ENCODE measurements at regions not wholly inside any gene's neighbourhood (a gene's known extent, or its start where the extent isn't known, plus 50 kb on each side); places are given as distances from the start of the nearest gene placed in this dataset.
A peak's percentile ranks its signal among the peaks of the same experiment; 100 is the strongest.
"Not testable (repeated sequence)": the region's sequence is repeated elsewhere in the genome, so short reads cannot be mapped to it uniquely, and the experiment has no call there.

DNA sequence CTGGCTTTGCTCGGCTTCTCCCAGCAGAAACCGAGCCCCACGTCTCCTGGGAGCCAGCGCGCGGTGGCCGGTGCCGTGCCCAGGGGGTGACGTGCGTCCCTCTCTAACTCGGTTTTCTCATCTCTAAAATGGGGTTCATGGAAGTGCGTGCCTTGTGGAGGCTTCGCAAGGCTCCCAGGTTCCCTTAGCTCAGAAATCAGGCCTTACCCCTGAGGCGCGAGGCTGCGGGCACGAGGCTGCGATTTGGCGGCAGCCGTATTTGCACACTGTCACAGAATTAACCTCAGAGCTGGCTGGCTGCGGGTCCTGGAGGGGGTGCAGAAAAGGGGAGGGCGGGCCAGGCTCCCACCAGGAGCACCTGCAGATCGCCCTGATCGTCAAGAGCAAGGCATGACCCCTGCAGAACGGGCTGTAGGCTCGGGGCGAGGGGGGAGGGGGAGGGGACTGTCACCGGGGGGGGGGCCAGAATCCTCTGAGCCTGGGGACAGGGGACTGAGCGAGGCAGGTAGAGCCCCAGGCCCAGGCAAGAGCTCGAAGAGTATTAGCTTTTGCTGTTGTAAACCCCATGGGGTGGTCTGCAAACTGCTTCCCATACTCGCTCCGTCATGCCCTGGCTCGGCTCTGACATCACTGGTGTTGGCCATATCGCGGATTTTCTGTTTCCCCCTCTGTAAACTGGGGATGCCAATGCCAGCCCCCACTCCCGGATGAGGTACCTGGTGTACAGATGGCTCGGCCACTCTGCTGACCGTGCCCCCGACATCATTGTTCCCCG lies 62.2 kb downstream of the CCNE1 start:
- H3K4ac ChIP-seq (ENCODE audit: low read depth, low read length): no peak overlapping the region
- no CpG with 5 or more reads among the region's 40 CpGs for WGBS (ENCODE audit: extremely low coverage, insufficient coverage, insufficient read length)

DNA sequence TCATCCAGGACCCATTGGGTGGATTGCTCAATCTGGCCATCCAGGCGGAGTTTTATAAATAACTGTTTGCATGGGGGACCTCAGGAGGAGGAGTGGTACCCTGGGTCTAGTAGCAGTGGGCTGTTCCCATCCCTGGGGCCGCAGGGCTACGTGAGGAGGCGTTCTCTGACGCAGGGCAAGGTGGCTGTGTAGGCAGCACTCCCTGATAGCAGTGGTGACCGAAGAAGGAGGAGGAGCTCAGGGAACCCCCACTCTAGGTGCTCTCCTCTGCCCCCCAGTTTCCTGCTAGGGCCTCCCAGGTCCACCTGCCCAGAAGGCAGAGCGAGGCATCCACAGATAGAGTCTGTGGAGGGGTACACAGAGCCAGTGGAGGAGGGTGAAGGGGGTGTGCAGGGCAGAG lies 64.1 kb downstream of the CCNE1 start:
- Histone ChIP-seq H2AK5ac (ENCODE audit: low read length) (no peak overlapping the region), H3K4me3 (ENCODE audit: low read depth, low read length) (no peak overlapping the region), H3K18ac (ENCODE audit: low read length) (no peak overlapping the region), H2BK12ac (ENCODE audit: low read length) (no peak overlapping the region), H3K9me3 (ENCODE audit: insufficient read depth, low read depth, low read length) (peaks cover 4% of the 10 kb centered on the region), H3K79me1 (ENCODE audit: low read length) (peaks cover 9% of the 10 kb centered on the region), H3K27ac (ENCODE audit: low read depth, low read length) (no peak overlapping the region), H3K79me2 (ENCODE audit: control insufficient read depth, insufficient read depth, low read length, poor library complexity) (peaks cover 3% of the 10 kb centered on the region), H4K12ac (ENCODE audit: low read depth, low read length) (no peak overlapping the region), H3K36me3 (ENCODE audit: control insufficient read depth in 1 of 2, insufficient read depth in 2 of 2, low read length in 2 of 2) (no peaks in the 10 kb centered on the region), H2AFZ (ENCODE audit: insufficient read depth, low read length, poor library complexity) (no peak overlapping the region), H2BK120ac (ENCODE audit: insufficient read depth, low read length, poor library complexity) (no peak overlapping the region), H3K4ac (ENCODE audit: low read depth, low read length) (no peak overlapping the region), H3K4me2 (ENCODE audit: low read length) (no peak overlapping the region), H2BK5ac (ENCODE audit: low read depth, low read length, poor library complexity) (no peak overlapping the region), H4K8ac (ENCODE audit: low read depth, low read length) (no peak overlapping the region), H3K4me1 (ENCODE audit: control insufficient read depth in 1 of 2, insufficient read depth in 2 of 2, low read length in 2 of 2) (peaks cover 16 to 17% of the 10 kb centered on the region in 2 experiments), H3K9ac (ENCODE audit: low read length) (no peak overlapping the region), H3K14ac (ENCODE audit: low read length) (no peak overlapping the region), H3K27me3 (ENCODE audit: insufficient read depth, low read length) (peaks cover 2% of the 10 kb centered on the region), H4K91ac (ENCODE audit: low read depth, low read length) (no peak overlapping the region), H3K23ac (ENCODE audit: low read length) (no peak overlapping the region)
- no peak for DNase-seq
- WGBS (ENCODE audit: extremely low coverage, insufficient coverage, insufficient read length): no CpG with 5 or more reads among the region's 7 CpGs

More for the DNA sequence above, 62.2 kb downstream of the CCNE1 start:
- H3K4me2 ChIP-seq (ENCODE audit: low read length): peak overlapping the region; percentile 87
- no peak overlapping the region for H3K23ac ChIP-seq (ENCODE audit: low read length)
- peaks cover 9% of the 10 kb centered on the region for H3K79me1 ChIP-seq (ENCODE audit: low read length)
- H2AK5ac ChIP-seq (ENCODE audit: low read length): no peak overlapping the region
- no peak overlapping the region for H4K12ac ChIP-seq (ENCODE audit: low read depth, low read length)
- H3K27me3 ChIP-seq (ENCODE audit: insufficient read depth, low read length): peaks cover 2% of the 10 kb centered on the region
- H2BK120ac ChIP-seq (ENCODE audit: insufficient read depth, low read length, poor library complexity): no peak overlapping the region
- H3K36me3 ChIP-seq (ENCODE audit: control insufficient read depth in 1 of 2, insufficient read depth in 2 of 2, low read length in 2 of 2): no peaks in the 10 kb centered on the region
- H3K27ac ChIP-seq (ENCODE audit: low read depth, low read length): no peak overlapping the region
- peak overlapping the region; percentile 56 for H2BK12ac ChIP-seq (ENCODE audit: low read length)
- H3K9ac ChIP-seq (ENCODE audit: low read length): no peak overlapping the region
- peak overlapping the region; percentile 17 for H3K14ac ChIP-seq (ENCODE audit: low read length)
- no peak overlapping the region for H3K18ac ChIP-seq (ENCODE audit: low read length)
- no peak overlapping the region for H2AFZ ChIP-seq (ENCODE audit: insufficient read depth, low read length, poor library complexity)
- H4K91ac ChIP-seq (ENCODE audit: low read depth, low read length): no peak overlapping the region
- no peak for DNase-seq
- H3K4me3 ChIP-seq (ENCODE audit: low read depth, low read length): no peak overlapping the region
- H3K9me3 ChIP-seq (ENCODE audit: insufficient read depth, low read depth, low read length): peaks cover 4% of the 10 kb centered on the region
- H4K8ac ChIP-seq (ENCODE audit: low read depth, low read length): peak overlapping the region; percentile 32
- peaks cover 16 to 21% of the 10 kb centered on the region in 2 experiments for H3K4me1 ChIP-seq (ENCODE audit: control insufficient read depth in 1 of 2, insufficient read depth in 2 of 2, low read length in 2 of 2)
- H3K79me2 ChIP-seq (ENCODE audit: control insufficient read depth, insufficient read depth, low read length, poor library complexity): peaks cover 3% of the 10 kb centered on the region
- H2BK5ac ChIP-seq (ENCODE audit: low read depth, low read length, poor library complexity): no peak overlapping the region

DNA sequence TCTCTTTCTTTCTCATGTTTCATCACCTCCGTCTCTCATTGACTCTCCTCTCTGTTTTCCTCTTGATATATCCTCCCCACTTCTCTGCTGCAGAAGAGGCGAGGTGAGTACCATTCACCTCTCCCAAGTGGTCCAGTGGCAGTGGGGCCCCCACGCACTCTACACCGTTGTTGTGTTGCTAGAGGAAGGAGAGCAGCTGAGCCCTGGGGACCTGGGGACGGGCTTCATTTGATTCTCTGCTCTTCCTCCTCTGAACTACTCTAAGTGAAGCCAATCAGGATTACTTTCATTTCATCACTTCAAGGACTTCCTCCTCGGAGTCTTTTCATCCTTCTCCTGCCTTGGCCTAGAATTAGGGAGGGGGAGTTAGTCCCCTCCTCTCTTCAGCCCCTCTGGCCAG lies 64.6 kb downstream of the CCNE1 start:
- Histone ChIP-seq H3K4me3 (ENCODE audit: low read depth, low read length) (no peak overlapping the region), H2BK12ac (ENCODE audit: low read length) (no peak overlapping the region), H3K23ac (ENCODE audit: low read length) (no peak overlapping the region), H2BK120ac (ENCODE audit: insufficient read depth, low read length, poor library complexity) (no peak overlapping the region), H3K27ac (ENCODE audit: low read depth, low read length) (no peak overlapping the region), H3K9ac (ENCODE audit: low read length) (no peak overlapping the region), H3K4ac (ENCODE audit: low read depth, low read length) (no peak overlapping the region), H2BK5ac (ENCODE audit: low read depth, low read length, poor library complexity) (no peak overlapping the region), H4K12ac (ENCODE audit: low read depth, low read length) (no peak overlapping the region), H3K4me2 (ENCODE audit: low read length) (no peak overlapping the region), H3K18ac (ENCODE audit: low read length) (no peak overlapping the region), H2AK5ac (ENCODE audit: low read length) (no peak overlapping the region), H3K4me1 (ENCODE audit: control insufficient read depth in 1 of 2, insufficient read depth in 2 of 2, low read length in 2 of 2) (peaks cover 15 to 17% of the 10 kb centered on the region in 2 experiments), H4K8ac (ENCODE audit: low read depth, low read length) (no peak overlapping the region), H3K14ac (ENCODE audit: low read length) (no peak overlapping the region), H3K27me3 (ENCODE audit: insufficient read depth, low read length) (peaks cover 2% of the 10 kb centered on the region), H4K91ac (ENCODE audit: low read depth, low read length) (no peak overlapping the region), H2AFZ (ENCODE audit: insufficient read depth, low read length, poor library complexity) (no peak overlapping the region), H3K79me2 (ENCODE audit: control insufficient read depth, insufficient read depth, low read length, poor library complexity) (peaks cover 2% of the 10 kb centered on the region), H3K9me3 (ENCODE audit: insufficient read depth, low read depth, low read length) (peaks cover 4% of the 10 kb centered on the region), H3K36me3 (ENCODE audit: control insufficient read depth in 1 of 2, insufficient read depth in 2 of 2, low read length in 2 of 2) (no peaks in the 10 kb centered on the region), H3K79me1 (ENCODE audit: low read length) (peaks cover 9% of the 10 kb centered on the region)
- no peak for DNase-seq
- WGBS (ENCODE audit: extremely low coverage, insufficient coverage, insufficient read length): no CpG with 5 or more reads among the region's 6 CpGs

DNA sequence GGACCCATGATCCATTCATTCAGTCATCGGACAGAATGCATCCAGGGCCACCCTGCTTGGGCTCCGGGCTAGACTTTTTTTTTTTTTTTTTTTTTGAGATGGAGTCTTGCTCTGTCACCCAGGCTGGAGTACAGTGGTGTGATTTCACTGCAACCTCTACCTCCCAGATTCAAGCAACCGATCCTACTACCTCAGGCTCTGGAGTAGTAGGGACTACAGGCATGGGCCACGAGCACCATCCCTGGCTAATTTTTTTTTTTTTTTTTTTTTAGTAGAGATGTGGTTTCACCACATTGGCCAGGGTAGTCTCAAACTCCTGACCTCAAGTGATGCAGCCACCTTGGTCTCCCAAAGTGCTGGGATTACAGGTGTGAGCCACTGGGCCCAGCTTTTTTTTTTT lies 65.1 kb downstream of the CCNE1 start:
- not testable (repeated sequence) for H2BK120ac ChIP-seq (ENCODE audit: insufficient read depth, low read length, poor library complexity); H3K9me3 ChIP-seq (ENCODE audit: insufficient read depth, low read depth, low read length); H3K23ac ChIP-seq (ENCODE audit: low read length); H4K12ac ChIP-seq (ENCODE audit: low read depth, low read length); H3K9ac ChIP-seq (ENCODE audit: low read length); H4K8ac ChIP-seq (ENCODE audit: low read depth, low read length); H3K27me3 ChIP-seq (ENCODE audit: insufficient read depth, low read length); H3K79me1 ChIP-seq (ENCODE audit: low read length); H2AFZ ChIP-seq (ENCODE audit: insufficient read depth, low read length, poor library complexity); H2AK5ac ChIP-seq (ENCODE audit: low read length); H3K27ac ChIP-seq (ENCODE audit: low read depth, low read length); H3K4me2 ChIP-seq (ENCODE audit: low read length); H4K91ac ChIP-seq (ENCODE audit: low read depth, low read length); H3K14ac ChIP-seq (ENCODE audit: low read length); H3K79me2 ChIP-seq (ENCODE audit: control insufficient read depth, insufficient read depth, low read length, poor library complexity); H2BK5ac ChIP-seq (ENCODE audit: low read depth, low read length, poor library complexity); H3K4ac ChIP-seq (ENCODE audit: low read depth, low read length); H3K18ac ChIP-seq (ENCODE audit: low read length); DNase-seq; H3K36me3 ChIP-seq (ENCODE audit: control insufficient read depth in 1 of 2, insufficient read depth in 2 of 2, low read length in 2 of 2); H3K4me3 ChIP-seq (ENCODE audit: low read depth, low read length); H2BK12ac ChIP-seq (ENCODE audit: low read length)
- no CpG with 5 or more reads among the region's 4 CpGs for WGBS (ENCODE audit: extremely low coverage, insufficient coverage, insufficient read length)
- H3K4me1 ChIP-seq (ENCODE audit: control insufficient read depth in 1 of 2, insufficient read depth in 2 of 2, low read length in 2 of 2): peaks cover 12% of the 10 kb centered on the region in 2 experiments
